ENCODE measurements at regions not wholly inside any gene's neighbourhood (a gene's known extent, or its start where the extent isn't known, plus 50 kb on each side); places are given as distances from the start of the nearest gene placed in this dataset.

- TF ChIP-seq POU6F1 (CRISPR knock-in tag; IDR thresholded peaks at IDR 0.05; ENCODE audit: borderline replicate concordance, low read depth): no peak
- no peak for TF ChIP-seq PPARA (CRISPR knock-in tag; IDR thresholded peaks at IDR 0.05; ENCODE audit: borderline replicate concordance)
These were observed 328.7 kb downstream of the PTPRC start for GRCh38 chr1:198967566-198967965.
